Keratinocyte (primary cell): ENCODE measurements at regions not wholly inside any gene's neighbourhood (a gene's known extent, or its start where the extent isn't known, plus 50 kb on each side); places are given as distances from the start of the nearest gene placed in this dataset.

Experiments used
- DNase-seq: peaks from one replicate; pipeline ENCODE4 v3.0.0-alpha.2; 2011; ENCODE audit warnings: low read depth, missing footprints, low spot score
- FAIRE-seq: peaks from 2 replicates; lab custom pipeline; 2011; peaks lifted over from hg19 to GRCh38; lab: Jason Lieb, UNC
- H2AFZ ChIP-seq: 2 replicates; pipeline ENCODE4 v1.6.0; 2012; ENCODE audit warnings: low read length, control low read depth, inconsistent platforms; ENCODE audit not compliant: control insufficient read depth
- H3K27ac ChIP-seq: 2 replicates; pipeline ENCODE4 v1.5.1; 2011; ENCODE audit warnings: low read length; ENCODE audit not compliant: control insufficient read depth, insufficient read depth
- H3K27me3 ChIP-seq: 3 replicates; pipeline ENCODE4 v1.6.0; 2011; ENCODE audit warnings: low read length; ENCODE audit not compliant: control insufficient read depth, insufficient read depth; ENCODE audit errors: extremely low read depth
- H3K36me3 ChIP-seq, 2 experiments: 2 replicates in 1 of 2; 3 replicates in 1 of 2; pipeline ENCODE4 v1.5.1; 2011; ENCODE audit warnings: low read length in 2 of 2, mild to moderate bottlenecking in 1 of 2; ENCODE audit not compliant: control insufficient read depth in 2 of 2, insufficient read depth in 2 of 2; ENCODE audit errors: extremely low read depth in 1 of 2
- H3K4me1 ChIP-seq: 3 replicates; pipeline ENCODE4 v1.5.1; 2011; ENCODE audit warnings: low read length; ENCODE audit not compliant: control insufficient read depth, insufficient read depth; ENCODE audit errors: extremely low read depth
- H3K4me2 ChIP-seq: 3 replicates; pipeline ENCODE4 v1.6.0; 2011; ENCODE audit warnings: low read depth, low read length; ENCODE audit not compliant: control insufficient read depth, insufficient read depth; ENCODE audit errors: extremely low read depth
- H3K4me3 ChIP-seq, 3 experiments: fragments of 200-600 bp in 1 of 3; sonication (generic) in 1 of 3; 2 replicates in 2 of 3; 3 replicates in 1 of 3; pipeline ENCODE4 v1.5.1; 2011 to 2016; ENCODE audit warnings: low read length in 3 of 3, mild to moderate bottlenecking in 3 of 3, control low read depth in 2 of 3, inconsistent platforms in 1 of 3, low read depth in 1 of 3, mixed read lengths in 1 of 3, mixed run types in 1 of 3, moderate library complexity in 1 of 3; ENCODE audit not compliant: control insufficient read depth in 2 of 3, insufficient read depth in 2 of 3; ENCODE audit errors: extremely low read depth in 1 of 3
- H3K79me2 ChIP-seq: 2 replicates; pipeline ENCODE4 v1.6.0; 2012; ENCODE audit warnings: low read length; ENCODE audit not compliant: control insufficient read depth, insufficient read depth
- H3K9ac ChIP-seq: 3 replicates; pipeline ENCODE4 v1.6.0; 2011; ENCODE audit warnings: low read length; ENCODE audit not compliant: control insufficient read depth, insufficient read depth; ENCODE audit errors: extremely low read depth
- H3K9me1 ChIP-seq: 3 replicates; pipeline ENCODE4 v1.6.0; 2011; ENCODE audit warnings: low read length; ENCODE audit not compliant: control insufficient read depth, insufficient read depth; ENCODE audit errors: extremely low read depth
- H3K9me3 ChIP-seq: 2 replicates; pipeline ENCODE4 v1.5.1; 2012; ENCODE audit warnings: low read depth, low read length; ENCODE audit not compliant: control insufficient read depth
- H4K20me1 ChIP-seq: 3 replicates; pipeline ENCODE4 v1.6.0; 2011; ENCODE audit warnings: low read length; ENCODE audit not compliant: control insufficient read depth, insufficient read depth; ENCODE audit errors: extremely low read depth
- EZH2 ChIP-seq: IDR thresholded peaks from one replicate; pipeline ENCODE4 v1.6.1; 2012; ENCODE audit warnings: inconsistent platforms, mild to moderate bottlenecking, low read length, moderate library complexity
- dilution Hi-C: fragments of 300-500 bp; cut with MboI; formaldehyde crosslinking; loops from one replicate; pipeline ENCODE4 v1.7.0; 2020; ENCODE audit warnings: low sequenced_read_pairs; ENCODE audit not compliant: extremely low pct_ligation_motif_present
- TF ChIP-seq, protein P1 (sequence below), 3 experiments: IDR thresholded peaks in 1 of 3; conservative IDR thresholded peaks in 1 of 3; optimal IDR thresholded peaks in 1 of 3; 2 replicates in 2 of 3; 3 replicates in 1 of 3; pipeline versions ENCODE3 to v1.5.1; 2011; ENCODE audit warnings: low read length in 3 of 3, mild to moderate bottlenecking in 3 of 3, moderate library complexity in 2 of 3, control low read depth in 1 of 3, inconsistent platforms in 1 of 3; ENCODE audit not compliant: insufficient read depth in 2 of 3; ENCODE audit errors: extremely low read depth in 1 of 3

GRCh38 chr13:72150502-72150901 lies 283.5 kb upstream of the DACH1 start:
- H3K9ac ChIP-seq, result no peak overlapping the region
- no peaks in the 10 kb centered on the region for H3K36me3 ChIP-seq
- no peak overlapping the region for H3K4me2 ChIP-seq
- H3K79me2 ChIP-seq, result no peaks in the 10 kb centered on the region
- no peak overlapping the region for H3K4me3 ChIP-seq
- dilution Hi-C loops, result no loop called here
- H3K9me3 ChIP-seq, result no peaks in the 10 kb centered on the region
- TF ChIP-seq, protein P1, sequence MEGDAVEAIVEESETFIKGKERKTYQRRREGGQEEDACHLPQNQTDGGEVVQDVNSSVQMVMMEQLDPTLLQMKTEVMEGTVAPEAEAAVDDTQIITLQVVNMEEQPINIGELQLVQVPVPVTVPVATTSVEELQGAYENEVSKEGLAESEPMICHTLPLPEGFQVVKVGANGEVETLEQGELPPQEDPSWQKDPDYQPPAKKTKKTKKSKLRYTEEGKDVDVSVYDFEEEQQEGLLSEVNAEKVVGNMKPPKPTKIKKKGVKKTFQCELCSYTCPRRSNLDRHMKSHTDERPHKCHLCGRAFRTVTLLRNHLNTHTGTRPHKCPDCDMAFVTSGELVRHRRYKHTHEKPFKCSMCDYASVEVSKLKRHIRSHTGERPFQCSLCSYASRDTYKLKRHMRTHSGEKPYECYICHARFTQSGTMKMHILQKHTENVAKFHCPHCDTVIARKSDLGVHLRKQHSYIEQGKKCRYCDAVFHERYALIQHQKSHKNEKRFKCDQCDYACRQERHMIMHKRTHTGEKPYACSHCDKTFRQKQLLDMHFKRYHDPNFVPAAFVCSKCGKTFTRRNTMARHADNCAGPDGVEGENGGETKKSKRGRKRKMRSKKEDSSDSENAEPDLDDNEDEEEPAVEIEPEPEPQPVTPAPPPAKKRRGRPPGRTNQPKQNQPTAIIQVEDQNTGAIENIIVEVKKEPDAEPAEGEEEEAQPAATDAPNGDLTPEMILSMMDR (optimal IDR thresholded peaks at IDR 0.05 in 1 of 3, IDR thresholded peaks at IDR 0.05 in 1 of 3, conservative IDR thresholded peaks at IDR 0.05 in 1 of 3; ENCODE audit: extremely low read depth in 1 of 3, insufficient read depth in 2 of 3, low read length in 3 of 3), result no peak
- no peak for TF ChIP-seq EZH2
- H3K27ac ChIP-seq, result no peak overlapping the region
- H4K20me1 ChIP-seq, result no peaks in the 10 kb centered on the region
- FAIRE-seq (no peak), DNase-seq (no peak)
- H3K27me3 ChIP-seq, result no peaks in the 10 kb centered on the region
- H3K4me1 ChIP-seq, result peaks cover 7% of the 10 kb centered on the region
- no peak overlapping the region for H2AFZ ChIP-seq
- no peaks in the 10 kb centered on the region for H3K9me1 ChIP-seq

DNA sequence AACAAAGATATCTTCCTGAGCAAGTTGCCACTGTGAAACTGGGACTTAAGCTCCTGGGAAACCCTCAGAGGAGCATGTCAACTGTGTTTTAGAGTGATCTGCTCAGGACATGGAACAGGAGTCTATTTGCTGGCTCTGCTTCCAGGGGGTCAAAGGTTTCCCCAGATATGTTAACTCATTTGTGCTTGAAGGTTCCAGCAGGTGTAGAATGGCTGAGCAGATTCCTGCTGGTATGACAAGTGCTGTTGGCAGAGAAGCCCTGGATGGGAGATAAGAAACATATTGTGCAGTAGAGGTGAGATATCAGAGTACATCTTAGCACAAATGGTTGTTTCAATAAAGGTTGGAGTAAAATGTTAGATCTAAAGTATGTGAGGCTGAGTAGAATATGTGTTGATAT lies 282.7 kb upstream of the DACH1 start:
- Histone ChIP-seq H3K4me3 (no peak overlapping the region), H3K9ac (no peak overlapping the region), H3K9me3 (no peaks in the 10 kb centered on the region), H3K9me1 (no peaks in the 10 kb centered on the region), H3K4me2 (no peak overlapping the region), H3K27me3 (no peaks in the 10 kb centered on the region), H3K27ac (no peak overlapping the region), H3K79me2 (no peaks in the 10 kb centered on the region), H2AFZ (no peak overlapping the region), H4K20me1 (no peaks in the 10 kb centered on the region), H3K36me3 (no peaks in the 10 kb centered on the region), H3K4me1 (peaks cover 7% of the 10 kb centered on the region)
- dilution Hi-C loops, result no loop called here
- no peak for FAIRE-seq
- TF ChIP-seq, protein P1 (optimal IDR thresholded peaks at IDR 0.05 in 1 of 3, IDR thresholded peaks at IDR 0.05 in 1 of 3, conservative IDR thresholded peaks at IDR 0.05 in 1 of 3; ENCODE audit: extremely low read depth in 1 of 3, insufficient read depth in 2 of 3, low read length in 3 of 3), result no peak
- no peak for TF ChIP-seq EZH2
- no peak for DNase-seq
